DMS53 treated with DMSO at 0.1 percent for 48 hours (cell line): ENCODE measurements at regions not wholly inside any gene's neighbourhood (a gene's known extent, or its start where the extent isn't known, plus 50 kb on each side); places are given as distances from the start of the nearest gene placed in this dataset.
"Not testable (repeated sequence)": the region's sequence is repeated elsewhere in the genome, so short reads cannot be mapped to it uniquely, and the experiment has no call there.

Source experiments
- DNase-seq: peaks from one replicate; lab custom pipeline; 2025; ENCODE audit not compliant: unreplicated experiment; lab: John Stamatoyannopoulos, UW

DNA sequence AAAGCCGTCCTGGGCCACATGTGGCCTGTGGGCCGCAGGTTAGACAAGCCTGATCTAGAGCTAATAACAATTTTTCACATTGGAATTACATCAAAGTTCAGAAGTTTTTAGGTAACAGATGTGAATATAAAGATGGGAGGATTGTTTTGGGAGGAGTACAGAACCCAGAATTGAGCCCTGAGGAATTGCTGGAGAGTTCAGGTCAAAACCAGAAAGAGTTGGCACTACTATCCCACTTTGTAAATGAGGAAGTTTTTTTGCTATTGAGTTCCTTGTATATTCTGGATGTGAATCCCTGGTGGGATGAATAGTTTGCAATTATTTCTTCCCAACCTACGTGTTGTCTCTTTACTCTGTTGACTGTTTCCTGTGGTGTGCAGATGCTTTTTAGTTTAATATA lies 109.5 kb upstream of the LIPC start:
- no peak for DNase-seq

DNA sequence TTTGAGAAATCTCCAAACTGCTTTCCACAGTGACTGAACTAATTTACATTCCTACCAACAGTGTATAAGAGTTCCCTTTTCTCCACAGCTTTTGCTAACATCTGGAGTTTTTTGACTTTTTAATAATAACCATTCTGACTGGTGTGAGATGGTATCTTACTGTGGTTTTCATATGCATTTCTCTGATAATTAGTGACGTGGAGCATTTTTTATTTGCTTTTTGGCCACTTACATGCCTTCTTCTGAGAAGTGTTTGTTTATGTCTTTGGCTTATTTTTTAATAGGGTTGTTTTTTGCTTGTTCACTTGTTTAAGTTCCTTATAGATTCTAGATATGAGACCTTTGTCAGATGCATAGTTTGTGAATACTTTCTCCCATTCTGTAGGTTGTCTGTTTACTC lies 108.5 kb upstream of the LIPC start:
- not testable (repeated sequence) for DNase-seq

DNA sequence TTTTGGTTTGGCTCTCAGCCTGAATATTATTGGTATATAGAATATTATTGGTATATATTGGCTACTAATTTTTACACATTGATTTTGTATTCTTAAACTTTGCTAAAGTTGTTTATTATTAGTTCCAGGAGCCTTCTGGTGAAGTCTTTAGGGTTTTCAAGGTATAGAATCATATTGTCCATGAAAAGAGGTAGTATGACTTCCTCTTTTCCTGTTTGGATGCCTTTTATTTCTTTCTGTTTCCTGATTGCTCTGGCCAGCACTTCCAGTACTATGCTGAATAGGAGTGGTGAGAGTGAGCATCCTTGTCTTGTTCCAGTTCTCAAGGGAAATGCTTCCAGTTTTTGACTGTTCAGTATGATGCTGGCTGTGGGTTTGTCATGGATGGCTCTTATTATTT lies 107.3 kb upstream of the LIPC start:
- DNase-seq: no peak

DNA sequence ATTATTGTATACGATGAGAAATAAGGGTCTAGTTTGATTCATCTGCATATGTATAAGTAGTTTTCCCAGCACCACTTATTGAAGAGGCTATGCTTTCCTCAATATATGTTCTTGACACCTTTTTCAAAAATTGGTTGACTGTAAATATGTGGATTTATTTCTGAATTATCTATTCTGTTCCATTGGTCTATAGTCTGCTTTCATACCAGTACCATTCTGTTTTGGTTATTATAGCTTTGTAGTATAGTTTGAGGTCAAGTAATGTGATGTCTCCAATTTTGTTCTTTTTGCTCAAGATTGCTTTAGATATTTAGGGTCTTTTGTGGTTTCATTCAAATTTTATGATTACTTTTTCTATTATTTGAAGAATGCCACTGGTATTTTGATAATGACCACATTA lies 103.8 kb upstream of the LIPC start:
- DNase-seq: no peak

- no peak for DNase-seq
Measured at GRCh38 chr15:58329211-58329610, 102.6 kb upstream of the LIPC start.

GRCh38 chr15:58329781-58330671 lies 101.8 kb upstream of the LIPC start:
- peak; percentile 34 for DNase-seq

DNA sequence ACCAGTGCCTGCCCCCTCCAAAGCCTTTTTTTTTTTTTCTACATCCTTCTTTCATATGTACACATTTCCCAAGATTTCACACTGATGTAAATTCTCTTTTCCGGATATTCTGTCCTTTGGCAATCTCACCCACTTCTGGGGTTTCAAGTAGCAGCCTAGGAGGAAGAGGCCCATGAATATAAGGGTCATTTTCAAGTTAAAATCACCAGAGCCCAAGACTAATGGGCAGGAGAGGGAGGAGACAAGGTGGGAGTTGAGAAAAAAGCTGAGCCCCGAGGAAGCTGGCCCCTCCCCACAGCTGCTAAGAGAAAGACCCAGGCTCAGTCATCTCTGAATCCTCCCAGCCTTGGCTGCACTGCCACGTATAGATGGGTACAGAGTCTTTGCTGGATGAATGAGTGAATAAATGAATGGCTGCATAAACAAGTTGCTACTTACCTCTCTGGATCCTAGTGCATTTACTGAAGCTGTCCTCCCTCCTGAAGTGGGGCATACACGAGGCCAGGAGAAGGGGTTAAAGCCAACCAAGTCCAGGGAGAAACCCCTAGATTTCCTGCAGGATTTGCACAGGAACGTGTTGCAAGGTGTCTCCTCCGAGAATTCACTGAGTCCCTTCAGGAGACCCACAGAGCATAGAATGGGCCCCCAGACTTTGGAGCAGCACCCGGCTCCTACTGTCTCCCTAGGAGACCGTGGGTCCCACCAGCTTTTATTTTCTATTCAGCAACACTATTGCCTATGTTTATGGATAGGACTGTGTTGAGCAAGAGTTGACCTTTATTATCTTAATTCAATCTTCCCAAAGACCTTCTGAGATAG lies 100.8 kb upstream of the LIPC start:
- no peak for DNase-seq

GRCh38 chr15:58331560-58331912 lies 100.3 kb upstream of the LIPC start:
- no peak for DNase-seq

GRCh38 chr15:58331913-58332675 lies 99.7 kb upstream of the LIPC start:
- peak; percentile 95 for DNase-seq

DNA sequence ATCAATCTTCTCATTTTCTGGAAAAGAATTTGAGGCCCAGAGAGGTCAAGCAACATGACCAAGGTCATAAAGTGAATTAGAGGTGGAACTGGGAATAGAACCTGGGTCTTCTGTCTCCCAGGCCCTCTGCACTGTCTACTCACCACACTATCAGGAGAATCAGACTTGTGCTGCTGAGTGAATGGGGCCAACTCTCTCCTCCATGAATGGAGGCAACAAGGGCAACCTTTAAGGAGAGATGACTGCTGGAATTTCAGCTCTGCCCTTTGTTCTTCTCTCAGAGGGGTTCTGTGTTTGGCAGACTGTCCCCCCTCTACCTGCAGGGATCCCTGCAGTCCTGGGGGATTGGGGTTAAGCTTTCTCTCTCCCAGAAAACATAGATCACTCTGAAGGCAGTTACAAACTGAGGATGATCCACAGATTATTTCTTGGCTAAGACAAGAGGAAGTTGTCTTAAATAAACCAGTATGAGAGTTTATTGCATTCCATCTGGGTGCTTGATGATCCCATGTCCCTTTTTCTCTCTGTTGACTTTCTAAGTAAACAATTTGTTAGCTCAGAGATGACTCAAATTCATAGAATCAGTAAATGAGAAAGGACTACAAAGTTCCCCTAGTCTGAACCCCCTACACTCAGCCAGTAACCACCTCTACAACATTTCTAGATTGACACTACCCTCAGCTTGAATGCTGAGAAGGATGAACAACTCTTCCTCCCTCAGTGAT lies 99.0 kb upstream of the LIPC start:
- peak; percentile 82 for DNase-seq

DNA sequence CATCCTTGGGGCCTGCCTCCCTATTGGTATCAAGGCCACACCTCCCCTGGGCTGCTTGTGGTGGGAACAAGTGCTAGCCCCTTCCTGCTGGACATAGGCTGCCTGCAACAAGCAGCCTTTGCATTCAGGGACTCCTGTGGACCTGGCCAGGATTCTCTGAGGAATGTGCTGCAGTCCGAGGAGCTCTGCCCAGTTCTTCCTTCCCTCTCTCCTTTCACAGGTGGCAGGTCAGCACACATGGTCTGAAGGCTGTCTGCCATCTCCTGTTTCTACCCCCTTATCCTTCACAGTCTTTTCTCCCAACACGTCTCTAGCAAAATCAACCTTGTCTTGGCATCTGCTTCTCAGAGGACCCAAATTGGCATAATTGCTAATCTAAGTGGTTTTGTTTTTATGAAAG lies 97.0 kb upstream of the LIPC start:
- no peak for DNase-seq

GRCh38 chr15:58336161-58336560 lies 95.6 kb upstream of the LIPC start:
- no peak for DNase-seq

GRCh38 chr15:58340176-58340575 lies 91.6 kb upstream of the LIPC start:
- no peak for DNase-seq

GRCh38 chr15:58342508-58342907 lies 89.3 kb upstream of the LIPC start:
- DNase-seq: no peak

DNA sequence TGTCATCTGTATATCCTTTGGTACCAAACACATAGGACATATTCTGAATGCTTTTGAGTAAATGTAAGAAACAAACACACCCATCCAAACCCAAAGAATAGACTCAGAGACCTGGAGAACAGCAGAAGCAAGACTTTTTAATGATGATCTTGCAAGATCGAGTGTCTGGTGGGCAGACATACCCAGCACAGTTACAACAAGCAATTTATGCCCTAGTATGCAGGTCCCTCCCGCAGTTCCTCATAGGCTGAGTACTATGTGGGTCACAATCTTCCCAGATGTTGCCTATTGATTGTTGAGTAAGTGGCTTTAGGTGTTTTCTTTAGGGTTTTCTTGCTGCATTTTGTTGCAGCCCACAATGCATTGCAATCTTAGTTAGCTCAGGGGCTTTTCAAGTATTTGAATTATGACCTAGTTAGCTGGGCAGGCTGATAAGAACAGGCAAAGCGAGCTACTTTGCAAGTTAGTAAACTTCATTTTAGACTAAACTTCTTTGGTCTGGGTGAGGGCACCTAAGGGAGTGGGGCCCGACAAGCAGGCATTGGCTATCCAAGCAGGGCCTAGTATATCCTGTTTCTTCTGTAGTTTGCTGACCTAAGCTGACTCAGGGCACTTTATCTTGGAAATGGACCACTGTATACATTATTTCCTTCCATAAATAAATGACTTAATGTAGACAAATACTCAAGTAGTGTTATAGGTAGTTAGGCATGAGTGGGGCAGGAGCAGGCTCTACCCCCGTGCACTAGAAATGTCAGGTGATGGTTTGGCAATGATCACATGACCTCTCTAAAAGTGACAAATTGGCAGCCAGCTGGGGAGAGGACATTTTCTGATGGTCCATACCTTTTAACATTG lies 87.3 kb upstream of the LIPC start:
- DNase-seq: no peak

DNA sequence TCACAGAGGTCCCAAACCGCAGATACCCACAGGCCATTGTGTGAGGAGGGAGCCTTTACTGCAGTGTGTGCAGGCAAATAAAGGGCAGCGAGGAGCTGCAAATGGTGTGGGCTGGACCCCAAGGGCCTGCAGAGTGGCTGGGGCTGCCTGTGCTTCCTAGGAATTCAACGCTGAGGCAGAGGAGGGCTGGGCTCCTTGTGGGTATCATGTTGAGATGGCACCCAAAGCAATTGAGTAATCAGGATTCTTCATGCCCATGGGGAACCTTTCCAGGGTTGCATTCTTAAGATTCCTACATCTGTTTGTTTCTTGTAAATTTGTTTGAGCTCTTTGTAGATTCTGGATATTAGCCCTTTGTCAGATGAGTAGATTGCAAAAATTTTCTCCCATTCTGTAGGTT lies 85.4 kb upstream of the LIPC start:
- no peak for DNase-seq

- DNase-seq: peak; percentile 96
Measured at GRCh38 chr15:58348095-58348812, 83.5 kb upstream of the LIPC start.

DNA sequence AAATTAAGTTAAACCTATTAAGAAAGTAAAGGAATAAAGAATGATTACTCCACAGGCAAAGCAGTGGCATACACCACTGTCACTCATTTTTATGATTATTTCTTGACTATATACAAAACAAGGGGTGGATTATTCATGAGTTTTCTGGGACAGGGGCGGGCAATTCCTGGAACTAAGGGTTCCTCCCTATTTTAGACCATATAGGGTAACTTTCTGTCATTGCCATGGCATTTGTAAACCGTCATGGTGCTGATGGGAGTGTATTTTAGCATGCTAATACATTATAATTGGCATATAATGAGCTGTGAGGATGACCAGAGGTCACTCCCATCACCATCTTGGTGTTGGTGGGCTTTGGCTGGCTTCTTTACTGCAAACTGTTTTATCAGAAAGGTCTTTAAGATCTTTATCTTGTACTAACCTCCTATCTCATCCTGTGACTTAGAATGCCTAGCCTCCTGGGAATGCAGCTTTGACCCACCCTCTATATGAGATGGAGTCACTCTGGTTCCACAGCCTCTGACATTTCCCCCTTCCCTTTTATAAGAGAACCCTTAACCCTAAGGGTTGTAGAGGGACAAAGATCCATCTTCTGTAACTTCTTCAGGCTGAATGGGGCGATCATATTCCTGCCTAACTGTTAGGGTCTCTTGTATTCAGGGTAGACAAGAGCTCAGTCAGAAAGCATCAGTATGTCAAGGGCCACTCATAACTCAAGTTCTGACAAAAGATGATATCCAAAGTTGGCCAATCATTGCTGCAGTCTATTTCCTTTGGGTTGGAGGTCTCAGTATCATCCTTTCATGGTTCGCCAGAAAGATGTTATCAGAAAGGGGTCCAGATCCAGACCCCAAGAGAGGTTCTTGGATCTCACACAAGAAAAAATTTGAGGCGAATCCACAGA lies 79.5 kb upstream of the LIPC start:
- DNase-seq: no peak
